WTC11 (cell line): ENCODE measurements at regions not wholly inside any gene's neighbourhood (a gene's known extent, or its start where the extent isn't known, plus 50 kb on each side); places are given as distances from the start of the nearest gene placed in this dataset.

Experiments used
- ATAC-seq: fragments of 200-7000 bp; cut with Tn5 transposase; 2 replicates; pipeline ENCODE4 v1.10.0; 2021; ENCODE audit warnings: mild to moderate bottlenecking, moderate library complexity
- CTCF ChIA-PET: fragments of 300-600 bp; sonication (Branson Sonifier 250); formaldehyde crosslinking; loops from one replicate; lab custom pipeline; 2021; ENCODE audit warnings: antibody characterized with exemption; lab: Charles Lee
- POLR2A ChIA-PET: fragments of 350-600 bp; sonication (Branson Sonifier 250); formaldehyde crosslinking; loops from one replicate; lab custom pipeline; 2021; ENCODE audit warnings: antibody characterized with exemption; lab: Charles Lee
- DNase-seq: peaks from one replicate; pipeline ENCODE4 v3.0.0; 2021; ENCODE audit warnings: low spot score
- H3K27ac Mint-ChIP-seq: 2 replicates; pipeline ENCODE4 v1.8.0; 2021; ENCODE audit warnings: mixed read lengths
- H3K27me3 Mint-ChIP-seq: 2 replicates; pipeline ENCODE4 v1.8.0; 2021; ENCODE audit warnings: low read depth, mild to moderate bottlenecking, moderate library complexity, mixed read lengths
- H3K36me3 Mint-ChIP-seq: 2 replicates; pipeline ENCODE4 v1.8.0; 2021; ENCODE audit warnings: mixed read lengths
- H3K4me1 Mint-ChIP-seq: 2 replicates; pipeline ENCODE4 v1.8.0; 2022; ENCODE audit warnings: mixed read lengths
- H3K4me3 Mint-ChIP-seq: 2 replicates; pipeline ENCODE4 v1.8.0; 2021; ENCODE audit warnings: mild to moderate bottlenecking, moderate library complexity, mixed read lengths
- H3K9me3 Mint-ChIP-seq: 2 replicates; pipeline ENCODE4 v1.8.0; 2021; ENCODE audit warnings: mixed read lengths
- CREB1 ChIP-seq: sonication (generic); formaldehyde crosslinking; IDR thresholded peaks from 2 replicates; pipeline ENCODE4 v1.8.0; 2023; ENCODE audit warnings: mild to moderate bottlenecking, missing genetic modification reagents
- FOXP1 ChIP-seq: sonication (generic); formaldehyde crosslinking; IDR thresholded peaks from 2 replicates; pipeline ENCODE4 v1.8.0; 2022; ENCODE audit warnings: missing genetic modification reagents, mild to moderate bottlenecking, moderate library complexity, borderline replicate concordance
- GRHL2 ChIP-seq: fragments of 250-450 bp; sonication (Bioruptor Pico); IDR thresholded peaks from 2 replicates; pipeline ENCODE4 v1.8.0; 2022; ENCODE audit warnings: mild to moderate bottlenecking, moderate library complexity; ENCODE audit not compliant: insufficient replicate concordance, severe bottlenecking
- JAZF1 ChIP-seq: fragments of 250-450 bp; sonication (Bioruptor Pico); IDR thresholded peaks from 2 replicates; pipeline ENCODE4 v1.9.0; 2021; ENCODE audit warnings: moderate library complexity, mild to moderate bottlenecking, inconsistent platforms
- JUN ChIP-seq: sonication (generic); formaldehyde crosslinking; IDR thresholded peaks from 2 replicates; pipeline ENCODE4 v1.8.0; 2023; ENCODE audit warnings: mild to moderate bottlenecking, missing genetic modification reagents
- MYBL2 ChIP-seq: sonication (generic); formaldehyde crosslinking; IDR thresholded peaks from 2 replicates; pipeline ENCODE4 v1.8.1; 2023; ENCODE audit warnings: mild to moderate bottlenecking, moderate library complexity, missing genetic modification reagents
- NFATC4 ChIP-seq: fragments of 250-450 bp; sonication (Bioruptor Pico); IDR thresholded peaks from 2 replicates; pipeline ENCODE4 v1.9.0; 2021; ENCODE audit warnings: mild to moderate bottlenecking
- SMAD4 ChIP-seq: sonication (generic); formaldehyde crosslinking; IDR thresholded peaks from 2 replicates; pipeline ENCODE4 v1.8.0; 2022; ENCODE audit warnings: mild to moderate bottlenecking, missing genetic modification reagents
- ZNF138 ChIP-seq: sonication (generic); formaldehyde crosslinking; conservative IDR thresholded peaks from 2 replicates; pipeline ENCODE4 v1.8.1; 2022; ENCODE audit warnings: mild to moderate bottlenecking, moderate library complexity, missing genetic modification reagents
- TF ChIP-seq, protein P1 (sequence below): sonication (generic); formaldehyde crosslinking; IDR thresholded peaks from 2 replicates; pipeline ENCODE4 v1.8.1; 2023; ENCODE audit warnings: mild to moderate bottlenecking, missing genetic modification reagents
- TF ChIP-seq, protein P2 (sequence below): fragments of 250-450 bp; sonication (Bioruptor Pico); IDR thresholded peaks from 2 replicates; pipeline ENCODE4 v1.8.0; 2021; ENCODE audit warnings: mild to moderate bottlenecking
- TF ChIP-seq, protein P3 (sequence below): fragments of 250-450 bp; sonication (Bioruptor Pico); IDR thresholded peaks from 2 replicates; pipeline ENCODE4 v1.9.0; 2021; ENCODE audit warnings: mild to moderate bottlenecking
- TF ChIP-seq, protein P4 (sequence below): sonication (generic); formaldehyde crosslinking; IDR thresholded peaks from 2 replicates; pipeline ENCODE4 v1.8.0; 2023; ENCODE audit warnings: mild to moderate bottlenecking, missing genetic modification reagents
- TF ChIP-seq, protein P5 (sequence below): fragments of 250-450 bp; sonication (Bioruptor Pico); IDR thresholded peaks from 2 replicates; pipeline ENCODE4 v1.9.0; 2021; ENCODE audit warnings: mild to moderate bottlenecking
- TF ChIP-seq, protein P6 (sequence below): sonication (generic); formaldehyde crosslinking; IDR thresholded peaks from 2 replicates; pipeline ENCODE4 v1.8.1; 2022; ENCODE audit warnings: mild to moderate bottlenecking, moderate library complexity, missing genetic modification reagents
- TF ChIP-seq, protein P7 (sequence below): sonication (generic); formaldehyde crosslinking; conservative IDR thresholded peaks from 2 replicates; pipeline ENCODE4 v1.8.1; 2022; ENCODE audit warnings: mild to moderate bottlenecking, missing genetic modification reagents
- TF ChIP-seq, protein P8 (sequence below): sonication (generic); formaldehyde crosslinking; IDR thresholded peaks from 2 replicates; pipeline ENCODE4 v1.8.1; 2022; ENCODE audit warnings: low read depth, mild to moderate bottlenecking, moderate library complexity, missing genetic modification reagents, borderline replicate concordance
- TF ChIP-seq, protein P9 (sequence below): sonication (generic); formaldehyde crosslinking; IDR thresholded peaks from 2 replicates; pipeline ENCODE4 v1.8.1; 2023; ENCODE audit warnings: mild to moderate bottlenecking, missing genetic modification reagents, borderline replicate concordance

DNA sequence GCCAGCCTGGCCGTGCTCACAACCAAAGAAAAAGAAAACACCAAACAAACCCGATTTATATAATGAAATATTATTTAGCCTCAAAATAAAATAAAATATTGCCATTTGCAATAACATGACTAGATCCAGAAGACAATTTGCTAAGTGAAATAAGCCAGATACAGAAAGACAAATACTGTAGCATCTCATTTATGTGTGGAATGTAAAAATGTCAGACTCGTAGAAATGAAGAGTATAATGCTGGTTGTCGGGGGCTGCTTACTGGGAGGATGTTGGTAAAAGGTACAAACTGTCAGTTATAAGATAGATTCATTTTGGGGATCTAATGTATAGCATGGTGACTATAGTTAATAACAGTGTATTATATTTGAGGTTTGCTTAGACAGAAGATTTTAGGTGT lies 269.7 kb downstream of the THBS2 start:
- Mint-ChIP-seq H3K4me3 (no peak overlapping the region), H3K27ac (no peak overlapping the region), H3K9me3 (peaks cover 40% of the 10 kb centered on the region), H3K27me3 (no peaks in the 10 kb centered on the region), H3K36me3 (peaks cover 30% of the 10 kb centered on the region), H3K4me1 (peaks cover 14% of the 10 kb centered on the region)
- TF ChIP-seq, protein P1, sequence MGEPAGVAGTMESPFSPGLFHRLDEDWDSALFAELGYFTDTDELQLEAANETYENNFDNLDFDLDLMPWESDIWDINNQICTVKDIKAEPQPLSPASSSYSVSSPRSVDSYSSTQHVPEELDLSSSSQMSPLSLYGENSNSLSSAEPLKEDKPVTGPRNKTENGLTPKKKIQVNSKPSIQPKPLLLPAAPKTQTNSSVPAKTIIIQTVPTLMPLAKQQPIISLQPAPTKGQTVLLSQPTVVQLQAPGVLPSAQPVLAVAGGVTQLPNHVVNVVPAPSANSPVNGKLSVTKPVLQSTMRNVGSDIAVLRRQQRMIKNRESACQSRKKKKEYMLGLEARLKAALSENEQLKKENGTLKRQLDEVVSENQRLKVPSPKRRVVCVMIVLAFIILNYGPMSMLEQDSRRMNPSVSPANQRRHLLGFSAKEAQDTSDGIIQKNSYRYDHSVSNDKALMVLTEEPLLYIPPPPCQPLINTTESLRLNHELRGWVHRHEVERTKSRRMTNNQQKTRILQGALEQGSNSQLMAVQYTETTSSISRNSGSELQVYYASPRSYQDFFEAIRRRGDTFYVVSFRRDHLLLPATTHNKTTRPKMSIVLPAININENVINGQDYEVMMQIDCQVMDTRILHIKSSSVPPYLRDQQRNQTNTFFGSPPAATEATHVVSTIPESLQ (CRISPR knock-in tag) = no peak
- TF ChIP-seq JAZF1 (CRISPR knock-in tag) = no peak
- TF ChIP-seq, protein P2, sequence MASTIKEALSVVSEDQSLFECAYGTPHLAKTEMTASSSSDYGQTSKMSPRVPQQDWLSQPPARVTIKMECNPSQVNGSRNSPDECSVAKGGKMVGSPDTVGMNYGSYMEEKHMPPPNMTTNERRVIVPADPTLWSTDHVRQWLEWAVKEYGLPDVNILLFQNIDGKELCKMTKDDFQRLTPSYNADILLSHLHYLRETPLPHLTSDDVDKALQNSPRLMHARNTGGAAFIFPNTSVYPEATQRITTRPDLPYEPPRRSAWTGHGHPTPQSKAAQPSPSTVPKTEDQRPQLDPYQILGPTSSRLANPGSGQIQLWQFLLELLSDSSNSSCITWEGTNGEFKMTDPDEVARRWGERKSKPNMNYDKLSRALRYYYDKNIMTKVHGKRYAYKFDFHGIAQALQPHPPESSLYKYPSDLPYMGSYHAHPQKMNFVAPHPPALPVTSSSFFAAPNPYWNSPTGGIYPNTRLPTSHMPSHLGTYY (CRISPR knock-in tag) = no peak
- TF ChIP-seq, protein P3, sequence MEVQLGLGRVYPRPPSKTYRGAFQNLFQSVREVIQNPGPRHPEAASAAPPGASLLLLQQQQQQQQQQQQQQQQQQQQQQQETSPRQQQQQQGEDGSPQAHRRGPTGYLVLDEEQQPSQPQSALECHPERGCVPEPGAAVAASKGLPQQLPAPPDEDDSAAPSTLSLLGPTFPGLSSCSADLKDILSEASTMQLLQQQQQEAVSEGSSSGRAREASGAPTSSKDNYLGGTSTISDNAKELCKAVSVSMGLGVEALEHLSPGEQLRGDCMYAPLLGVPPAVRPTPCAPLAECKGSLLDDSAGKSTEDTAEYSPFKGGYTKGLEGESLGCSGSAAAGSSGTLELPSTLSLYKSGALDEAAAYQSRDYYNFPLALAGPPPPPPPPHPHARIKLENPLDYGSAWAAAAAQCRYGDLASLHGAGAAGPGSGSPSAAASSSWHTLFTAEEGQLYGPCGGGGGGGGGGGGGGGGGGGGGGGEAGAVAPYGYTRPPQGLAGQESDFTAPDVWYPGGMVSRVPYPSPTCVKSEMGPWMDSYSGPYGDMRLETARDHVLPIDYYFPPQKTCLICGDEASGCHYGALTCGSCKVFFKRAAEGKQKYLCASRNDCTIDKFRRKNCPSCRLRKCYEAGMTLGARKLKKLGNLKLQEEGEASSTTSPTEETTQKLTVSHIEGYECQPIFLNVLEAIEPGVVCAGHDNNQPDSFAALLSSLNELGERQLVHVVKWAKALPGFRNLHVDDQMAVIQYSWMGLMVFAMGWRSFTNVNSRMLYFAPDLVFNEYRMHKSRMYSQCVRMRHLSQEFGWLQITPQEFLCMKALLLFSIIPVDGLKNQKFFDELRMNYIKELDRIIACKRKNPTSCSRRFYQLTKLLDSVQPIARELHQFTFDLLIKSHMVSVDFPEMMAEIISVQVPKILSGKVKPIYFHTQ = no peak
- TF ChIP-seq CREB1 (CRISPR knock-in tag) = no peak
- TF ChIP-seq GRHL2 (CRISPR knock-in tag) = no peak
- TF ChIP-seq SMAD4 (CRISPR knock-in tag) = no peak
- TF ChIP-seq, protein P4, sequence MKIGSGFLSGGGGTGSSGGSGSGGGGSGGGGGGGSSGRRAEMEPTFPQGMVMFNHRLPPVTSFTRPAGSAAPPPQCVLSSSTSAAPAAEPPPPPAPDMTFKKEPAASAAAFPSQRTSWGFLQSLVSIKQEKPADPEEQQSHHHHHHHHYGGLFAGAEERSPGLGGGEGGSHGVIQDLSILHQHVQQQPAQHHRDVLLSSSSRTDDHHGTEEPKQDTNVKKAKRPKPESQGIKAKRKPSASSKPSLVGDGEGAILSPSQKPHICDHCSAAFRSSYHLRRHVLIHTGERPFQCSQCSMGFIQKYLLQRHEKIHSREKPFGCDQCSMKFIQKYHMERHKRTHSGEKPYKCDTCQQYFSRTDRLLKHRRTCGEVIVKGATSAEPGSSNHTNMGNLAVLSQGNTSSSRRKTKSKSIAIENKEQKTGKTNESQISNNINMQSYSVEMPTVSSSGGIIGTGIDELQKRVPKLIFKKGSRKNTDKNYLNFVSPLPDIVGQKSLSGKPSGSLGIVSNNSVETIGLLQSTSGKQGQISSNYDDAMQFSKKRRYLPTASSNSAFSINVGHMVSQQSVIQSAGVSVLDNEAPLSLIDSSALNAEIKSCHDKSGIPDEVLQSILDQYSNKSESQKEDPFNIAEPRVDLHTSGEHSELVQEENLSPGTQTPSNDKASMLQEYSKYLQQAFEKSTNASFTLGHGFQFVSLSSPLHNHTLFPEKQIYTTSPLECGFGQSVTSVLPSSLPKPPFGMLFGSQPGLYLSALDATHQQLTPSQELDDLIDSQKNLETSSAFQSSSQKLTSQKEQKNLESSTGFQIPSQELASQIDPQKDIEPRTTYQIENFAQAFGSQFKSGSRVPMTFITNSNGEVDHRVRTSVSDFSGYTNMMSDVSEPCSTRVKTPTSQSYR = no peak
- TF ChIP-seq ZNF138 = no peak
- TF ChIP-seq, protein P5, sequence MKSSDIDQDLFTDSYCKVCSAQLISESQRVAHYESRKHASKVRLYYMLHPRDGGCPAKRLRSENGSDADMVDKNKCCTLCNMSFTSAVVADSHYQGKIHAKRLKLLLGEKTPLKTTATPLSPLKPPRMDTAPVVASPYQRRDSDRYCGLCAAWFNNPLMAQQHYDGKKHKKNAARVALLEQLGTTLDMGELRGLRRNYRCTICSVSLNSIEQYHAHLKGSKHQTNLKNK (CRISPR knock-in tag) = no peak
- TF ChIP-seq, protein P6, sequence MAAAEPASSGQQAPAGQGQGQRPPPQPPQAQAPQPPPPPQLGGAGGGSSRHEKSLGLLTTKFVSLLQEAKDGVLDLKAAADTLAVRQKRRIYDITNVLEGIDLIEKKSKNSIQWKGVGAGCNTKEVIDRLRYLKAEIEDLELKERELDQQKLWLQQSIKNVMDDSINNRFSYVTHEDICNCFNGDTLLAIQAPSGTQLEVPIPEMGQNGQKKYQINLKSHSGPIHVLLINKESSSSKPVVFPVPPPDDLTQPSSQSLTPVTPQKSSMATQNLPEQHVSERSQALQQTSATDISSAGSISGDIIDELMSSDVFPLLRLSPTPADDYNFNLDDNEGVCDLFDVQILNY (CRISPR knock-in tag) = no peak
- TF ChIP-seq, protein P7, sequence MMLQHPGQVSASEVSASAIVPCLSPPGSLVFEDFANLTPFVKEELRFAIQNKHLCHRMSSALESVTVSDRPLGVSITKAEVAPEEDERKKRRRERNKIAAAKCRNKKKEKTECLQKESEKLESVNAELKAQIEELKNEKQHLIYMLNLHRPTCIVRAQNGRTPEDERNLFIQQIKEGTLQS (CRISPR knock-in tag) = no peak
- TF ChIP-seq FOXP1 = no peak
- TF ChIP-seq JUN = no peak
- TF ChIP-seq, protein P8, sequence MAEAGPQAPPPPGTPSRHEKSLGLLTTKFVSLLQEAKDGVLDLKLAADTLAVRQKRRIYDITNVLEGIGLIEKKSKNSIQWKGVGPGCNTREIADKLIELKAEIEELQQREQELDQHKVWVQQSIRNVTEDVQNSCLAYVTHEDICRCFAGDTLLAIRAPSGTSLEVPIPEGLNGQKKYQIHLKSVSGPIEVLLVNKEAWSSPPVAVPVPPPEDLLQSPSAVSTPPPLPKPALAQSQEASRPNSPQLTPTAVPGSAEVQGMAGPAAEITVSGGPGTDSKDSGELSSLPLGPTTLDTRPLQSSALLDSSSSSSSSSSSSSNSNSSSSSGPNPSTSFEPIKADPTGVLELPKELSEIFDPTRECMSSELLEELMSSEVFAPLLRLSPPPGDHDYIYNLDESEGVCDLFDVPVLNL (CRISPR knock-in tag) = no peak
- TF ChIP-seq, protein P9, sequence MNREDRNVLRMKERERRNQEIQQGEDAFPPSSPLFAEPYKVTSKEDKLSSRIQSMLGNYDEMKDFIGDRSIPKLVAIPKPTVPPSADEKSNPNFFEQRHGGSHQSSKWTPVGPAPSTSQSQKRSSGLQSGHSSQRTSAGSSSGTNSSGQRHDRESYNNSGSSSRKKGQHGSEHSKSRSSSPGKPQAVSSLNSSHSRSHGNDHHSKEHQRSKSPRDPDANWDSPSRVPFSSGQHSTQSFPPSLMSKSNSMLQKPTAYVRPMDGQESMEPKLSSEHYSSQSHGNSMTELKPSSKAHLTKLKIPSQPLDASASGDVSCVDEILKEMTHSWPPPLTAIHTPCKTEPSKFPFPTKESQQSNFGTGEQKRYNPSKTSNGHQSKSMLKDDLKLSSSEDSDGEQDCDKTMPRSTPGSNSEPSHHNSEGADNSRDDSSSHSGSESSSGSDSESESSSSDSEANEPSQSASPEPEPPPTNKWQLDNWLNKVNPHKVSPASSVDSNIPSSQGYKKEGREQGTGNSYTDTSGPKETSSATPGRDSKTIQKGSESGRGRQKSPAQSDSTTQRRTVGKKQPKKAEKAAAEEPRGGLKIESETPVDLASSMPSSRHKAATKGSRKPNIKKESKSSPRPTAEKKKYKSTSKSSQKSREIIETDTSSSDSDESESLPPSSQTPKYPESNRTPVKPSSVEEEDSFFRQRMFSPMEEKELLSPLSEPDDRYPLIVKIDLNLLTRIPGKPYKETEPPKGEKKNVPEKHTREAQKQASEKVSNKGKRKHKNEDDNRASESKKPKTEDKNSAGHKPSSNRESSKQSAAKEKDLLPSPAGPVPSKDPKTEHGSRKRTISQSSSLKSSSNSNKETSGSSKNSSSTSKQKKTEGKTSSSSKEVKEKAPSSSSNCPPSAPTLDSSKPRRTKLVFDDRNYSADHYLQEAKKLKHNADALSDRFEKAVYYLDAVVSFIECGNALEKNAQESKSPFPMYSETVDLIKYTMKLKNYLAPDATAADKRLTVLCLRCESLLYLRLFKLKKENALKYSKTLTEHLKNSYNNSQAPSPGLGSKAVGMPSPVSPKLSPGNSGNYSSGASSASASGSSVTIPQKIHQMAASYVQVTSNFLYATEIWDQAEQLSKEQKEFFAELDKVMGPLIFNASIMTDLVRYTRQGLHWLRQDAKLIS (CRISPR knock-in tag) = no peak
- TF ChIP-seq MYBL2 (CRISPR knock-in tag) = no peak
- no peak for TF ChIP-seq NFATC4 (CRISPR knock-in tag)
- ATAC-seq = no peak
- DNase-seq = no peak
- CTCF ChIA-PET = no interaction called here
- POLR2A ChIA-PET = no interaction called here
